ENCODE measurements at regions not wholly inside any gene's neighbourhood (a gene's known extent, or its start where the extent isn't known, plus 50 kb on each side); places are given as distances from the start of the nearest gene placed in this dataset.

GRCh38 chrX:113275804-113276203, 435.2 kb upstream of the AMOT start:
- 76% methylated on average over 2 of the region's 2 CpGs for WGBS
- Histone ChIP-seq H3K4me1 (no peaks in the 10 kb centered on the region), H3K9me3 (no peaks in the 10 kb centered on the region), H3K36me3 (no peaks in the 10 kb centered on the region), H3K27me3 (no peaks in the 10 kb centered on the region), H3K27ac (no peak overlapping the region), H3K4me3 (no peak overlapping the region)
- DNase-seq (ENCODE audit: low spot score in 2 of 2), result no peak
- TF ChIP-seq POLR2A (IDR thresholded peaks at IDR 0.05) (no peak), POLR2AphosphoS5 (IDR thresholded peaks at IDR 0.05) (no peak), CTCF (IDR thresholded peaks at IDR 0.05) (no peak), EP300 (IDR thresholded peaks at IDR 0.05) (no peak)

DNA sequence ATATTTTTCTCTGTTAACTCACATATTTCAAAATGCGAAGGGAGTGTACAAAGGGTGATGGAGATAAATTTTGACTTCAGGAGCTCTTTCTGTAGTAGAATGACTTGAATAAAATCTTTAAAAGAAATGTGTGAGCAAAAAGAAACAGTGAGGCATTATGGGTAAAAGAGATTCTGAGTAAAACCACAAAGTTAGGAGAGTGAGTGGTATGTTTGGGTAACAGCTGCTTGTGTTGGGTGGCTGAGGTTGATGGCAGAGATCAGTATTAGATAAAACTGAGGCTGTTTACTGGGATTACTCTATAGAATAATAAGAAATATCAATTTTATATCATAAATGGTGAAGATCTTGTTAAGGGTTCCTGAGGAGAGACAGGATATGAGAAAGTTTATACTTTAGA, 434.2 kb upstream of the AMOT start:
- Histone ChIP-seq H3K9me3 (no peaks in the 10 kb centered on the region), H3K36me3 (no peaks in the 10 kb centered on the region), H3K27me3 (no peaks in the 10 kb centered on the region), H3K4me3 (no peak overlapping the region), H3K27ac (no peak overlapping the region), H3K4me1 (no peaks in the 10 kb centered on the region)
- 90% methylated on average over 1 of the region's 1 CpG for WGBS
- TF ChIP-seq POLR2AphosphoS5 (IDR thresholded peaks at IDR 0.05) (no peak), EP300 (IDR thresholded peaks at IDR 0.05) (no peak), POLR2A (IDR thresholded peaks at IDR 0.05) (no peak), CTCF (IDR thresholded peaks at IDR 0.05) (no peak)
- no peak for DNase-seq (ENCODE audit: low spot score in 2 of 2)

- H3K36me3 ChIP-seq, result no peaks in the 10 kb centered on the region
- H3K4me1 ChIP-seq, result no peaks in the 10 kb centered on the region
- H3K9me3 ChIP-seq, result no peaks in the 10 kb centered on the region
- H3K27me3 ChIP-seq, result no peaks in the 10 kb centered on the region
- no peak overlapping the region for H3K4me3 ChIP-seq
- no peak overlapping the region for H3K27ac ChIP-seq
- 88% methylated on average over 1 of the region's 5 CpGs for WGBS
- TF ChIP-seq CTCF (IDR thresholded peaks at IDR 0.05), result no peak
- no peak for TF ChIP-seq POLR2AphosphoS5 (IDR thresholded peaks at IDR 0.05)
- no peak for TF ChIP-seq POLR2A (IDR thresholded peaks at IDR 0.05)
- TF ChIP-seq EP300 (IDR thresholded peaks at IDR 0.05), result no peak
- no peak for DNase-seq (ENCODE audit: low spot score in 2 of 2)
Observed at GRCh38 chrX:113274345-113274744, 433.7 kb upstream of the AMOT start.

DNA sequence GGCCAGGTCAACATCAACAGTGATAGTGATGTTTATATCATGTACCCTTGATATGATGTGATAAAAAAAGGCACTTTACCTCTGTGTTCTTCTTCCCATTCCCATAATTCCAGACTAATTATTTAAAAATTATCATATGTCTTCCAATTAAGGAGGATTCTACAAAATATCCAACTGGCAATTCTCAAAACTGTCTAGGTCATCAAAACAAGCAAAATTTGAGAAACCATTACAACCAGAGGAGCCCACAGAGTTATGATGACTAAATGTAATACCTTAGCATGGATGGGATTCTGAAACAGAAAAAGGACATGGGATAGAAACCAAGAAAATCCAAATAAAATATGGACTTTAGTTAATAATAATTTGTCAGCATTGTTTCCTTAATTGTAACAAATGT, 428.6 kb upstream of the AMOT start:
- Histone ChIP-seq H3K36me3 (no peaks in the 10 kb centered on the region), H3K4me3 (no peak overlapping the region), H3K9me3 (no peaks in the 10 kb centered on the region), H3K27ac (no peak overlapping the region), H3K27me3 (no peaks in the 10 kb centered on the region), H3K4me1 (no peaks in the 10 kb centered on the region)
- no peak for DNase-seq (ENCODE audit: low spot score in 2 of 2)
- TF ChIP-seq EP300 (IDR thresholded peaks at IDR 0.05), result no peak

- no peak for TF ChIP-seq CTCF (IDR thresholded peaks at IDR 0.05)
- no peak for TF ChIP-seq EP300 (IDR thresholded peaks at IDR 0.05)
- TF ChIP-seq POLR2AphosphoS5 (IDR thresholded peaks at IDR 0.05), result no peak
- TF ChIP-seq POLR2A (IDR thresholded peaks at IDR 0.05), result no peak
- Histone ChIP-seq H3K27me3 (no peaks in the 10 kb centered on the region), H3K4me3 (no peak overlapping the region), H3K27ac (no peak overlapping the region), H3K9me3 (no peaks in the 10 kb centered on the region), H3K4me1 (no peaks in the 10 kb centered on the region), H3K36me3 (no peaks in the 10 kb centered on the region)
- 83% methylated on average over 3 of the region's 3 CpGs for WGBS
- DNase-seq (ENCODE audit: low spot score in 2 of 2), result no peak
Observed at GRCh38 chrX:113260474-113260873, 419.8 kb upstream of the AMOT start.

DNA sequence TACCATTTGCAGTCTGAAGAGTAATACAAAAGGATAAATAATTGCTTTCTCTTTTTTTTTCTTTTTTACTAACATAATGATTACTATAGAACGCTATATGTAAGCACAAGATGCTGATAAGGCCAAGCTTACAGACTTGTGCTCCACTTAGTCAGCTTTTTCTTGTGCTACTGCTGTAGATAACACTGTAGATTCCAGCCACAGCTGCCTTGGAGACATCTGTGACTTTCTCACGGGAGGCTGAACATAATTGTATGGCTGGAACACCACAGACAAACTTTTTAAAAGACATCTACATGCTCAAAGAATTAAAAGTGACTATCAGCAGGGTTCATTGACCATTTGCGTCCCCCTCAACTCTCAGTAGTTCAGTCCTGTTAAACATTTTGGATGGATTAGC, 381.7 kb upstream of the AMOT start:
- Histone ChIP-seq H3K9me3 (no peaks in the 10 kb centered on the region), H3K27ac (no peak overlapping the region), H3K4me1 (no peaks in the 10 kb centered on the region), H3K4me3 (no peak overlapping the region), H3K27me3 (no peaks in the 10 kb centered on the region), H3K36me3 (no peaks in the 10 kb centered on the region)
- TF ChIP-seq POLR2AphosphoS5 (IDR thresholded peaks at IDR 0.05) (no peak), CTCF (IDR thresholded peaks at IDR 0.05) (no peak), EP300 (IDR thresholded peaks at IDR 0.05) (no peak), POLR2A (IDR thresholded peaks at IDR 0.05) (no peak)
- WGBS, result 64% methylated on average over 3 of the region's 3 CpGs
- DNase-seq (ENCODE audit: low spot score in 2 of 2), result no peak
